ENCODE measurements at regions not wholly inside any gene's neighbourhood (a gene's known extent, or its start where the extent isn't known, plus 50 kb on each side); places are given as distances from the start of the nearest gene placed in this dataset.

DNA sequence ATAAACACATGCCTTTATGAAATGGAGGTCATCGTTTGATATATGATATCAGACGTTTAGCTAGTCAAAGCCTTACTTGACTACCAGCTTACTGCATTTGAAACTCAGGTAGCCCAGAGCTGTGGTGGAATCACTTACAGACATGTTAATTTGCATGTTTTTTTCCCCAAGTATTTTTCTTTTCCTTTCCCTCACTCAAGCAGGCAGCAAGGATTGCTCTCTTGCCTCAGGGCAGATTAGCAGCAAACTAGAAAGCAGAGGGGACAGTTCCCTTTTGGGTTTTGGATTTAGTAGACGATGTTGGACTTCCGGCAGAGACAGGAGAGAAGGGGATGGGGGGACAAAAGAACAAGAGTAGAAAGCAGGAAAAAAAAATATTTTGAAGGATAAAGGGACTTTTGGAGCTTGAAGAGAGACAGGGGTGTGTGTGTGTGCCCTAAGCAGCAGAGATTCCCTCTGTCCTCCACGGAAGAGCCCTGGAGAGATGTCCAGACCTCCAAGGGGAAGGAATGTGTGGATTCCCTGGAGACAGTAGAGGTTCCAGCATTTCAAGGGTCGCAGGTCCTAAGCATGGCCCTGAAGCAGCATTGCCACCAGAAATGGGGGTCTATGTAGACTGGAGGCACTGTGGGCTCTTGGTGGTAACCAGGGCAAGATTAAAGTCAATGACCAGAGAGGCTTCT, 86.8 kb upstream of the CADPS start:
- no peak for TF ChIP-seq TAF1 (IDR thresholded peaks at IDR 0.05; ENCODE audit: low read depth, low read length)
- TF ChIP-seq POLR2AphosphoS5 (IDR thresholded peaks at IDR 0.05; ENCODE audit: low read depth, low read length), result no peak
- TF ChIP-seq POLR2A (IDR thresholded peaks at IDR 0.05; ENCODE audit: low read depth, low read length), result no peak
